ENCODE measurements at regions not wholly inside any gene's neighbourhood (a gene's known extent, or its start where the extent isn't known, plus 50 kb on each side); places are given as distances from the start of the nearest gene placed in this dataset.

DNA sequence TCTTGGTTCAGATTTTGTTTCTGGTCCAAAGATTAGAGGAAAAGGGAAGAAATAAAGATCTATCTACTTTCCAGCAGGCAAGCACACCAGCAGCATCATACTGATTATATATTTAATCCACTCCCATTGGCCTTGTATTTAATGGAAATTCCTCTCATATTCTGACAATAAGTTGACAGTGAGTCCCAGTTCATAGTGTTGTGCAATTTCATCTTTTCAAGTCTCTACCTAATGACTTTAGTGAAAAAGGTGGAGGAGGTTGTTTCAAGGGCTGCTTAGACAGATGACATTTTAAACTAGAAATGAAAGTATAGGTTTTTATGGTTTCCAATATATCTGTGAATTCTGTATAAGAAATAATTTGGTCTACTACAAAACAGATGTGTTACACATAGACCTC is 298.6 kb downstream of the PABPC4L start:
- Histone ChIP-seq H3K27ac (ENCODE audit: low read depth in 1 of 2, low read length in 2 of 2) (no peak overlapping the region), H3K9me3 (ENCODE audit: control insufficient read depth in 4 of 4, low read length in 3 of 4) (no peaks in the 10 kb centered on the region), H3K9ac (ENCODE audit: low read depth in 1 of 2, low read length in 2 of 2) (no peak overlapping the region), H3K4me3 (ENCODE audit: low read depth in 1 of 3, low read length in 3 of 3) (no peak overlapping the region), H3K36me3 (ENCODE audit: control insufficient read depth in 4 of 4, insufficient read depth in 3 of 4, low read depth in 1 of 4, low read length in 3 of 4) (no peaks in the 10 kb centered on the region), H3K27me3 (ENCODE audit: control insufficient read depth in 4 of 4, insufficient read depth in 4 of 4, low read length in 3 of 4) (no peaks in the 10 kb centered on the region), H3K4me1 (ENCODE audit: control insufficient read depth in 4 of 4, insufficient read depth in 4 of 4, low read length in 3 of 4) (no peaks in the 10 kb centered on the region)
- TF ChIP-seq NR2F2 (IDR thresholded peaks at IDR 0.05), result no peak
- no peak for DNase-seq (ENCODE audit: low spot score)

DNA sequence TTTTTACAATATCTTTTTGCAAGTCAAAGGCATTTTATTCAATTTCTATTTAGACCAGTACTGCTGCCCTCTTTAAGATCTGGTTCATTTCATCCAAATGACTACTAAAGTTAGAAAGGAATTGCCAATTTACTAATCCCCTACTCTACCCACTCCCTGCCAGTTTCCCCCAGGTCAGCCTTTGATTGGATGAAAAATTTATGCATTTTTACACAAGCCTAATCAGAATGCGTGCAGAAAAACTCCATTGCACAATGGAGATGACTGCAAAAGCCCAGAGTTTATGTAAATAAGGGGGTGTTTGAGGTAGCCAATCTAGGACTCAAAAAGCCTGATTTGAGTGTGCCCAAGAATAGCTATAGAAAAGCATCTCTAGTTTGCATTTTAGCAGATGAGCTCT is 310.6 kb downstream of the PABPC4L start:
- TF ChIP-seq, protein P1, sequence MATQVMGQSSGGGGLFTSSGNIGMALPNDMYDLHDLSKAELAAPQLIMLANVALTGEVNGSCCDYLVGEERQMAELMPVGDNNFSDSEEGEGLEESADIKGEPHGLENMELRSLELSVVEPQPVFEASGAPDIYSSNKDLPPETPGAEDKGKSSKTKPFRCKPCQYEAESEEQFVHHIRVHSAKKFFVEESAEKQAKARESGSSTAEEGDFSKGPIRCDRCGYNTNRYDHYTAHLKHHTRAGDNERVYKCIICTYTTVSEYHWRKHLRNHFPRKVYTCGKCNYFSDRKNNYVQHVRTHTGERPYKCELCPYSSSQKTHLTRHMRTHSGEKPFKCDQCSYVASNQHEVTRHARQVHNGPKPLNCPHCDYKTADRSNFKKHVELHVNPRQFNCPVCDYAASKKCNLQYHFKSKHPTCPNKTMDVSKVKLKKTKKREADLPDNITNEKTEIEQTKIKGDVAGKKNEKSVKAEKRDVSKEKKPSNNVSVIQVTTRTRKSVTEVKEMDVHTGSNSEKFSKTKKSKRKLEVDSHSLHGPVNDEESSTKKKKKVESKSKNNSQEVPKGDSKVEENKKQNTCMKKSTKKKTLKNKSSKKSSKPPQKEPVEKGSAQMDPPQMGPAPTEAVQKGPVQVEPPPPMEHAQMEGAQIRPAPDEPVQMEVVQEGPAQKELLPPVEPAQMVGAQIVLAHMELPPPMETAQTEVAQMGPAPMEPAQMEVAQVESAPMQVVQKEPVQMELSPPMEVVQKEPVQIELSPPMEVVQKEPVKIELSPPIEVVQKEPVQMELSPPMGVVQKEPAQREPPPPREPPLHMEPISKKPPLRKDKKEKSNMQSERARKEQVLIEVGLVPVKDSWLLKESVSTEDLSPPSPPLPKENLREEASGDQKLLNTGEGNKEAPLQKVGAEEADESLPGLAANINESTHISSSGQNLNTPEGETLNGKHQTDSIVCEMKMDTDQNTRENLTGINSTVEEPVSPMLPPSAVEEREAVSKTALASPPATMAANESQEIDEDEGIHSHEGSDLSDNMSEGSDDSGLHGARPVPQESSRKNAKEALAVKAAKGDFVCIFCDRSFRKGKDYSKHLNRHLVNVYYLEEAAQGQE (IDR thresholded peaks at IDR 0.05), result no peak
- TF ChIP-seq EGR1 (IDR thresholded peaks at IDR 0.05; ENCODE audit: low read depth in 2 of 2), result no peak
- TF ChIP-seq NR2F2 (IDR thresholded peaks at IDR 0.05), result no peak
- TF ChIP-seq, protein P2, sequence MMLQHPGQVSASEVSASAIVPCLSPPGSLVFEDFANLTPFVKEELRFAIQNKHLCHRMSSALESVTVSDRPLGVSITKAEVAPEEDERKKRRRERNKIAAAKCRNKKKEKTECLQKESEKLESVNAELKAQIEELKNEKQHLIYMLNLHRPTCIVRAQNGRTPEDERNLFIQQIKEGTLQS (IDR thresholded peaks at IDR 0.05), result no peak
- TF ChIP-seq HNF4A (conservative IDR thresholded peaks at IDR 0.05), result no peak
- TF ChIP-seq JUND (IDR thresholded peaks at IDR 0.05), result no peak
- TF ChIP-seq, protein P3, sequence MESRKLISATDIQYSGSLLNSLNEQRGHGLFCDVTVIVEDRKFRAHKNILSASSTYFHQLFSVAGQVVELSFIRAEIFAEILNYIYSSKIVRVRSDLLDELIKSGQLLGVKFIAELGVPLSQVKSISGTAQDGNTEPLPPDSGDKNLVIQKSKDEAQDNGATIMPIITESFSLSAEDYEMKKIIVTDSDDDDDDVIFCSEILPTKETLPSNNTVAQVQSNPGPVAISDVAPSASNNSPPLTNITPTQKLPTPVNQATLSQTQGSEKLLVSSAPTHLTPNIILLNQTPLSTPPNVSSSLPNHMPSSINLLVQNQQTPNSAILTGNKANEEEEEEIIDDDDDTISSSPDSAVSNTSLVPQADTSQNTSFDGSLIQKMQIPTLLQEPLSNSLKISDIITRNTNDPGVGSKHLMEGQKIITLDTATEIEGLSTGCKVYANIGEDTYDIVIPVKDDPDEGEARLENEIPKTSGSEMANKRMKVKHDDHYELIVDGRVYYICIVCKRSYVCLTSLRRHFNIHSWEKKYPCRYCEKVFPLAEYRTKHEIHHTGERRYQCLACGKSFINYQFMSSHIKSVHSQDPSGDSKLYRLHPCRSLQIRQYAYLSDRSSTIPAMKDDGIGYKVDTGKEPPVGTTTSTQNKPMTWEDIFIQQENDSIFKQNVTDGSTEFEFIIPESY (IDR thresholded peaks at IDR 0.05), result no peak
- TF ChIP-seq, protein P4, sequence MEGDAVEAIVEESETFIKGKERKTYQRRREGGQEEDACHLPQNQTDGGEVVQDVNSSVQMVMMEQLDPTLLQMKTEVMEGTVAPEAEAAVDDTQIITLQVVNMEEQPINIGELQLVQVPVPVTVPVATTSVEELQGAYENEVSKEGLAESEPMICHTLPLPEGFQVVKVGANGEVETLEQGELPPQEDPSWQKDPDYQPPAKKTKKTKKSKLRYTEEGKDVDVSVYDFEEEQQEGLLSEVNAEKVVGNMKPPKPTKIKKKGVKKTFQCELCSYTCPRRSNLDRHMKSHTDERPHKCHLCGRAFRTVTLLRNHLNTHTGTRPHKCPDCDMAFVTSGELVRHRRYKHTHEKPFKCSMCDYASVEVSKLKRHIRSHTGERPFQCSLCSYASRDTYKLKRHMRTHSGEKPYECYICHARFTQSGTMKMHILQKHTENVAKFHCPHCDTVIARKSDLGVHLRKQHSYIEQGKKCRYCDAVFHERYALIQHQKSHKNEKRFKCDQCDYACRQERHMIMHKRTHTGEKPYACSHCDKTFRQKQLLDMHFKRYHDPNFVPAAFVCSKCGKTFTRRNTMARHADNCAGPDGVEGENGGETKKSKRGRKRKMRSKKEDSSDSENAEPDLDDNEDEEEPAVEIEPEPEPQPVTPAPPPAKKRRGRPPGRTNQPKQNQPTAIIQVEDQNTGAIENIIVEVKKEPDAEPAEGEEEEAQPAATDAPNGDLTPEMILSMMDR (IDR thresholded peaks at IDR 0.05; ENCODE audit: low read depth, low read length, missing input control), result no peak
- TF ChIP-seq YY1 (IDR thresholded peaks at IDR 0.05), result no peak
- no peak for TF ChIP-seq RAD21 (IDR thresholded peaks at IDR 0.05)
- no peak for TF ChIP-seq FOXA2 (IDR thresholded peaks at IDR 0.05)
- Histone ChIP-seq H3K27ac (ENCODE audit: low read depth in 1 of 2, low read length in 2 of 2) (no peak overlapping the region), H3K4me3 (ENCODE audit: low read depth in 1 of 3, low read length in 3 of 3) (no peak overlapping the region), H3K36me3 (ENCODE audit: control insufficient read depth in 4 of 4, insufficient read depth in 3 of 4, low read depth in 1 of 4, low read length in 3 of 4) (no peaks in the 10 kb centered on the region), H3K4me1 (ENCODE audit: control insufficient read depth in 4 of 4, insufficient read depth in 4 of 4, low read length in 3 of 4) (no peaks in the 10 kb centered on the region), H3K27me3 (ENCODE audit: control insufficient read depth in 4 of 4, insufficient read depth in 4 of 4, low read length in 3 of 4) (no peaks in the 10 kb centered on the region), H3K9me3 (ENCODE audit: control insufficient read depth in 4 of 4, low read length in 3 of 4) (no peaks in the 10 kb centered on the region), H3K9ac (ENCODE audit: low read depth in 1 of 2, low read length in 2 of 2) (no peak overlapping the region)
- 44% methylated on average over 1 of the region's 1 CpG for WGBS
- DNase-seq (ENCODE audit: low spot score), result no peak

DNA sequence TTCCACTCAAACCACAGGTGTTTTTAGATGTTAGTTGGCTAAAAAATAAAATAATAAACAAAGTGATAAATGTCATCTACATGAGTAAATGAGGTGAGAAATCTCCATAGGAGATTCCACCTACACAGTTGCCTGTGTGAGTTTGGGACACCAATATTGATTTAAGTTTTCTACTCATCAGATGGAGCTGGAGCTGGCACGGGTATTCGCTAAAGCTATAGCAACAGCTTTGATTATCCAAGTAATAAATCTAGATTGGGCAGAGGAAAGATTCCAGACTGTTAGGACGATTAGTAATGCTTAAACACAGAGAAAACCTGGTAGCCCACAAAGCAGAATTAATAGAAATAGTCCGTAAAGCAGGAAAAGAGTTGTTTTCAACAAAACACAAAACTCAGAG is 313.9 kb downstream of the PABPC4L start:
- no peak overlapping the region for H3K9ac ChIP-seq (ENCODE audit: low read depth in 1 of 2, low read length in 2 of 2)
- no peak for DNase-seq (ENCODE audit: low spot score)
- H3K36me3 ChIP-seq (ENCODE audit: control insufficient read depth in 4 of 4, insufficient read depth in 3 of 4, low read depth in 1 of 4, low read length in 3 of 4), result no peaks in the 10 kb centered on the region
- TF ChIP-seq EGR1 (IDR thresholded peaks at IDR 0.05; ENCODE audit: low read depth in 2 of 2) (no peak), SP1 (IDR thresholded peaks at IDR 0.05) (no peak), HNF4G (IDR thresholded peaks at IDR 0.05) (no peak), NR2F2 (IDR thresholded peaks at IDR 0.05) (no peak), FOXA2 (IDR thresholded peaks at IDR 0.05) (no peak), JUND (IDR thresholded peaks at IDR 0.05) (no peak), GABPA (IDR thresholded peaks at IDR 0.05 in 1 of 2, conservative IDR thresholded peaks at IDR 0.05 in 1 of 2) (no peak)
- TF ChIP-seq, protein P3 (IDR thresholded peaks at IDR 0.05), result no peak
- TF ChIP-seq, protein P4 (IDR thresholded peaks at IDR 0.05; ENCODE audit: low read depth, low read length, missing input control), result no peak
- TF ChIP-seq, protein P2 (IDR thresholded peaks at IDR 0.05), result no peak
- H3K27ac ChIP-seq (ENCODE audit: low read depth in 1 of 2, low read length in 2 of 2), result no peak overlapping the region
- WGBS, result 71% methylated on average over 4 of the region's 4 CpGs
- H3K27me3 ChIP-seq (ENCODE audit: control insufficient read depth in 4 of 4, insufficient read depth in 4 of 4, low read length in 3 of 4), result no peaks in the 10 kb centered on the region
- no peak overlapping the region for H3K4me3 ChIP-seq (ENCODE audit: low read depth in 1 of 3, low read length in 3 of 3)
- no peaks in the 10 kb centered on the region for H3K4me1 ChIP-seq (ENCODE audit: control insufficient read depth in 4 of 4, insufficient read depth in 4 of 4, low read length in 3 of 4)
- H3K9me3 ChIP-seq (ENCODE audit: control insufficient read depth in 4 of 4, low read length in 3 of 4), result no peaks in the 10 kb centered on the region
